HPDE6-E6E7 (cell line): ENCODE measurements at regions not wholly inside any gene's neighbourhood (a gene's known extent, or its start where the extent isn't known, plus 50 kb on each side); places are given as distances from the start of the nearest gene placed in this dataset.

Experiments used
- DNase-seq: peaks from one replicate; pipeline ENCODE4 v3.0.0; 2011; ENCODE audit warnings: missing footprints; ENCODE audit errors: extremely low spot score

- DNase-seq = no peak
These were observed 50.5 kb upstream of the CDKN3 start for GRCh38 chr14:54346257-54346656.
